Fibroblast of gingiva (primary cell): ENCODE measurements at regions not wholly inside any gene's neighbourhood (a gene's known extent, or its start where the extent isn't known, plus 50 kb on each side); places are given as distances from the start of the nearest gene placed in this dataset.

Experiments
- DNase-seq: peaks from one replicate; pipeline ENCODE4 v3.0.0-alpha.2; 2011; ENCODE audit warnings: low read depth

DNA sequence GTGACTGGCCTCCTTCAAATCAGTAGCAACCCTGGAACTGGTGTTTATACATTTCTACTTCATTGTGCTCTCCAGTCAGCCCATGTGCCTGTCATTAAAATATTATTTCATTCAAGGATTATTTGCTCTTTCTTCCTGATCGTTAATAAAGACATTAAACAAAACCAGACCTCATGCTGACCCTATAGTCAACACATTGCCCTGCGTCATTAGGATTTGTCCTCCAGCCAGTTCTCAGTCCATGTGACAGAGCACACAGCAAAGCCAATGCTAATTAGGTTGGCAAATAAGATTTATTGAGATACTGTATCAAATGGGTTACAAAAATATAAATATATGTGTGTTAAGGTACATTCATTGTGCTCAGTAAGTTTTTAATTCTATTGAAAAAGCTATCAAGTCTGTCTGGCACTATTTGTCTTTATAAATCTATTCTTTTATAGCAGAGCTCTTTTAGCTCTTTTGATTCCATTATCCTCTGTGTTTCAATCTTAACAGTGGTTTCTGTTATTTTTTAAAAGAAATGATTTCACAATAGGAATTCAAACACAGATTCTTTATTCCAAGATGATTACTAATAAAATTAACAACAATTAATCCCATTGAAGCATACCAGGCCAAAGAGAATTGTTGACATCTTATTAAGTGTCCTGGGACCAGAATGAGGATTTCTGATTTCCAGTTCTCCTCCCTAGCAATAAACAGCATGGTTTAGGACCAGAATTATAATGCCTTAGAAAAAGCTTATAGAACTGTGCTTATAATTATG, 209.4 kb upstream of the RGMB start:
- peak; percentile 17 for DNase-seq

GRCh38 chr5:98564836-98565235, 208.6 kb upstream of the RGMB start:
- DNase-seq, result peak; percentile 40

DNA sequence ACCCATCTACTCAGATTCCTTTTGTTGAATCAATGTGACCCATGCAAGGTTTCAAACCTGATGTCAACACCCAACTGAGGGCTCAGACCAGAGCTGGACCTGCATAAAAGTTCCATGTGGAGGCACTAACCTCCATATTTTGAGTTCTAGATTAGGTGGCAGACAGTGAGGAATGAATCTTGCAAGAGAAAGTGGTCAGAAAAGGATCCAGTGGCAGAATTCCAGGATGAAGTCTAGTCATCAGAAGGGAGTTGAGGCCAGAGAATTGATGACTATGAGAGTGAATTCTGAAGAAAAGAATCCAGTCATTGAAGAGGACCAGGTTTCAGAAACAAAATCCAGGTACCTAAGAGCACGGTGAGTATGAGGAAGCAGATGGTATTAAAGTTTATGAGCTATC, 205.1 kb upstream of the RGMB start:
- DNase-seq, result no peak

DNA sequence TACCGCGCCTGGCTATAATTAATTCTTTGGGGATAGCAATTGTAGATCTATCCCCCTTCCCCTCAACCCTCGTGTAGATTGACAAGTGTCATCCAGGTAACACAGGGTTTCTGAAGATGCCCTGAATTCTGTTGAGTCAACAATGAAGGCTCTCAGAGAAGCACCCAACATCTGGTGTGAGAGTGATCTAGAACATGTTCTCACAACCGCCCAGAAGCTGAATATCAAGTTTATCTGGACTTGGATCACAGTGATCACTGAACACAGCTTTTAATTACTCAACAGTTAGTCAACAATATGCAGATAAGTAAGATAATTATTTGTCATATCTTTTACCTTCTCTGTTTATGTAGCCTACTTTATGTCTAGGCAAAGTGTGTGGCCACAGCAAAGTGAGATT, 204.2 kb upstream of the RGMB start:
- DNase-seq, result no peak

GRCh38 chr5:98570010-98570409, 203.5 kb upstream of the RGMB start:
- no peak for DNase-seq

DNA sequence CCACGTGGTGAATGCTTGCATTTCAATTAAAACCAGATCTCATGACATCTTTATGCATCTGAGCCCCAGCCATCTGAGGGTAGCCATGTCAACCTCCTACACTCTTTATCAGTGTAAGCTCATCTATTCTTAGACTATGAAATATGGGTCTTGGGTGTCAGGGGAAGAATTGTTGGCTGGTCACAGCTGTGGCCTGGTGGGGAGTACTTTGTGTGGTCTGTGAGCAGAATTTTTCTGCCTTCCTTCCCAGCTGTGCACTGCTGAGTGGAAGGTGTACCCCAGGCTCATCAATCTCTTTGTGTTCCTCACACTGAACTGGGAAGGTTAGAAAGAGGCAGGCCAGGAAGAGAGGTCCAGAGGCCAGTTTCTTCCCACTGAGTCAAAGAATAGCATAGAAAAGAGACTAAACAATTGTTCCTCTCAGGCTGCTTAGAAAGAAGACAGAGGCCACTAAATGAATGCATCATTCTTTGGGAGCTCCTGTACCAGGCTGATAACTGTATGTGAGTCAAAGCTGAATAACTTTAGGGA, 202.7 kb upstream of the RGMB start:
- peak; percentile 6 for DNase-seq

- DNase-seq, result no peak
Observed at GRCh38 chr5:98573834-98574320, 199.6 kb upstream of the RGMB start.

DNA sequence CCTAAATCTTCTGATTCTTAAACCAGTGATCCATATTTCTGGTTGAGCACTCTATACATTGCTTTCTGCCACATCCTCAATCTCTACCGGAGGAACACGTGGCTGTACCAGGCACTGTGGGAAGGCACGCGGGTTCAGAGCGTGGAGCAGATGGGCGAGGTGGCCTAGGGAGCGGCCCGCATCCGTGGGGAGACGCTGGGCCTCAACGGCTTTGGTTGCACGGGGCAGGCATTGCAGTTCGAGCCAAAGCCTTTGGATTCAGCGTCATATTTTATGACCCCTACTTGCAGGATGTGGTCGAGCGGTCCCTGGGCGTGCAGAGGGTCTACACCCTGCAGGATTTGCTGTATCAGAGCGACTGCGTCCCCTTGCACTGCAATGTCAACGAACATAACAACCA, 197.2 kb upstream of the RGMB start:
- DNase-seq, result no peak

- DNase-seq, result no peak
Observed at GRCh38 chr5:98578438-98578837, 195.0 kb upstream of the RGMB start.

- peak; percentile 62 for DNase-seq
Observed at GRCh38 chr5:98581112-98581997, 192.1 kb upstream of the RGMB start.

- no peak for DNase-seq
Observed at GRCh38 chr5:98583586-98583985, 189.9 kb upstream of the RGMB start.

DNA sequence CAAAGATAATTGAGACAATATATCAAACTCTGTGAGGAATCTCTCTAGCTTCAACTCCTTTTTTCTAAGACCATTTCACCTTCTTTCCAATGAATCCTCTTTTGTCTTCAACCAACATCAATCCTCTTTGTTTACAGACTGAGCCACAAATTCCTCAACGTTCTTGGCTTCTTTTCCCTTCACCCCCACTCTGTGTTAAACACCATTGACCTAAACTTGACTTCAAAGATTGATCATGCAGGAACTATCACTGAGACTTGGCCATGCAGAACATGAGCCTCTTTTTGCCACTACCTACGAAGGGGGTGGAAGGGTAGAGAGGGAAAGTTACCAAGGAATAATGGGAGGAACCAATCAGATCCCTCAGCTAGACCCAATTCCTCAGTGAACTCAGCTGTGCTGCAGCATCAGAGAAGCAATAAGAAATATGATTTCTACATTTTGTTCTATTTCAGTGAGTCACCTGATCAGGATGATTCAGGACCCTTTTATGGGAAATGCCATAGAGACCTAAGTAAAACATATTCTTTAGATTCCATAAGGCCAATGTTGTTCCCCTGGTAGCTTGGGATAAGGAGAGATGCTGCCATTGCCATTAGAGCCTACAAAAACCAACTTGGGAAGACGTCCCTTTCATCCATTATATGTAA, 187.7 kb upstream of the RGMB start:
- DNase-seq, result no peak

DNA sequence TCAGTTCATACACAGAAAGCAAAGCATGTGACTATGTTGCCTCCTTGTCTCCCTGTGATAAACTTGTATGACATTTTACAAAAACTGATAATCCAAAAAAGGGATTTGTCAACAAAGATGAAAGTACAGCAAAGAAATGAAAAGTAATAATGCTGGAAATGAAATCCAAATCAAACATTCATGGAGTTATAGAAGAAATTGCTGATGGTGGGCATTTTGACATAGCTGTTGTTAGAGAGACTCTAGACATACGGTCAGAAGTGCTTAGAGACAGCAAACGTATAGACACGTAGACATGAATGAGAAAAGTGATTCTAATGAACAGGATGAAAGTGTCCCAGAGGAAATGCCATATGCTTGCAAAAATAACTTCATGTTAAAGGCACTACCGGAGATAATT, 186.9 kb upstream of the RGMB start:
- DNase-seq, result no peak

DNA sequence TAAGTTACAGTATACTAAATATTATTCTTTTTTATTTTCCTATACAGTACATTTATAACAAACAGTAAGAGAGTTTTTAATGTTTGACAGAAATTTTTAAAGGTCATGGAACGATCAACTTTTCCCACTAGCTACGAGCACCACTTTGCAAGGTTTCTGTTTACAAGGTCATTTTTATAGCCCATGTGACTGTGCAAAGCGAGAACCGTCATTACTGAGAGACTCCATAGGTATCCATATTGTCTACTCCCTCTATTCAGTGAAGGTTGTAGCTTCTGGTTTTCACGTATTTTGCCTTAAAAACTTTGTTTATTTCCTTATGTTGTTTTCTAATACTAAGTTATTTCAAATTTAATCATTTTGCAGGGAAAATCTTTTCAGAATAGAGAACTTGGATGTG, 186.3 kb upstream of the RGMB start:
- no peak for DNase-seq

- DNase-seq, result peak; percentile 58
Observed at GRCh38 chr5:98588215-98588614, 185.2 kb upstream of the RGMB start.

DNA sequence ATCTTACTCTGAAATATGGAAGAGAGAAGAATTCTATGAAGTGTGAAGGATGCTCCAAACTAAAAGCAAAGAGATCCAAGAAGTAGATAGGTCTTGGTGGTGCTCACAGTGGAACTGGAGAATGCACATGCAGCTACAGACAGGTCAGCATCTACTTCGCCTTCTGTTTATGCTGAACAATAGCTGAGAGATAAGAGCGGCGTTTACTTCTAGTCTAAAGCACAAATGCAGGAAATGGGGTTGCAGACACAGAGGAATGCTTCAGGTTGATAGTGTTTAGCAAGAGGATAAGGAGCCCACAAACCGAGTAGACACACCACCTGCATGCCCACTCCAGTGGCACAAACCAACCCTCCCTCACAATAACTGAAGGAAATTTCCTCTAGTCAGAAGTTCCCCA, 180.0 kb upstream of the RGMB start:
- DNase-seq, result no peak

DNA sequence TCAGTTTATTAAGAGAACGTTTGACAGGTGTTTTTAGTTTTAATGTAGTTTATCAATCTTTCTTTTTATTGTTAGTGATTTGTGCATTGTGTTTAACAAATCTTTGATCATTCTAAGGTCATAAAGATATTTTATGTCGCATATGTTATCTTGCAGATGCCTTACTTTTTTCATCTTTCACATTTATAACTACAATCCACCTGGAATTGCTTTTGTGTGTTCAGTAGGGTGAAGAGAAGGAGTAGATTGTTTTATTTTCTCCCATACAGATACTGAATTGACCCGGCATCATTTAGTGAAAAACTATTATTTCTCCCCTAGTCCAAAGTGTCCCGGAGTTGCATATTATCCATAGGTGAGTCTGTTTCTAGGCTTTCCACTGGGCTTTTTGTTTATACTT, 179.4 kb upstream of the RGMB start:
- no peak for DNase-seq

GRCh38 chr5:98599016-98599415, 174.4 kb upstream of the RGMB start:
- peak; percentile 44 for DNase-seq

DNA sequence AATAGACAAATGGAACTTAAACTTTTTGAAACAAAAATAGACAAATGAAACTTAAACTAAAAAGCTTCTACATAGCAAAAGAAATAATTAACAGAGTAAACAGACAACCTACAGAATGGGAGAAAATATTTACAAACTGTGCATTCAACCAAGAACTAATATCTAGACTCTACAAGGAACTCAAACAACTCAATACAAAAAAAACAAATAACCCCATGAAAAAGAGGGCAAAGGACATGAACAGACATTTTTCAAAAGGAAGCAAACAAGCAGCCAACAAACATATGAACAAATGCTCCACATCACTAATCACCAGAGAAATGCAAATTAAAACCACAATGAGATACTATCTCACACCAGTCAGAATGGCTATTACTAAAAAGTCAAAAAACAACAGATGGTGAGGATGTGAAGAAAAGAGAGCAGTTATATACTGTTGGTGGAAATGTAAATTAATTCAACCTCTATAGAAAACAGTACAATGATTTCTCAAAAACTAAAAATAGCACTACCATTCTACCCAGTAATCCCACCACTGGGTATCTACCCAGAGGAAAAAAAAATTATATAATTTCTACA, 170.8 kb upstream of the RGMB start:
- DNase-seq, result peak; percentile 71

DNA sequence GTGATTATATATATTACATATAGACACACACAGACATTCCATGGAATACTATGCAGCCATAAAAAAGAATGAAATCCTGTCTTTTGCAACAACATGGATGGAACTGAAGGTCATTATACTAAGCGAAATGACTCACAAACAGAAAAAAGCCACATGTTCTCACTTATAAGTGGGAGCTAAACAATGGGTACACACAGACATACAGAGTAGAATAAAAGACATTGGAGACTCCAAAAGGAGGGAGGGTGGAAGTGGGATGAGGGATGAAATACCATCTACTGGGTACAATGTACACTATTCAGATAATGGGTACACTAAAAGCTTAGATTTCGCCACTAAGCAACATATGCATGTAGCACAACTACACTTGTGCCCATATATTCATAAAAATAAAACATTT, 170.0 kb upstream of the RGMB start:
- no peak for DNase-seq

GRCh38 chr5:98604301-98604700, 169.2 kb upstream of the RGMB start:
- no peak for DNase-seq
